DND-41 (cell line): ENCODE measurements at regions not wholly inside any gene's neighbourhood (a gene's known extent, or its start where the extent isn't known, plus 50 kb on each side); places are given as distances from the start of the nearest gene placed in this dataset.

Source experiments
- EZH2 ChIP-seq: IDR thresholded peaks from 3 replicates; pipeline ENCODE4 v1.6.1; 2012; ENCODE audit warnings: borderline replicate concordance, low read depth, mild to moderate bottlenecking, moderate library complexity, low read length, inconsistent platforms; ENCODE audit not compliant: severe bottlenecking
- TF ChIP-seq, protein P1 (sequence below): IDR thresholded peaks from 2 replicates; pipeline ENCODE4 v1.5.1; 2012; ENCODE audit warnings: borderline replicate concordance, low read length, moderate library complexity, mild to moderate bottlenecking; ENCODE audit not compliant: poor library complexity, severe bottlenecking; ENCODE audit errors: extremely low read depth

GRCh38 chr5:112491257-112491656, 72.2 kb upstream of the EPB41L4A start:
- TF ChIP-seq, protein P1, sequence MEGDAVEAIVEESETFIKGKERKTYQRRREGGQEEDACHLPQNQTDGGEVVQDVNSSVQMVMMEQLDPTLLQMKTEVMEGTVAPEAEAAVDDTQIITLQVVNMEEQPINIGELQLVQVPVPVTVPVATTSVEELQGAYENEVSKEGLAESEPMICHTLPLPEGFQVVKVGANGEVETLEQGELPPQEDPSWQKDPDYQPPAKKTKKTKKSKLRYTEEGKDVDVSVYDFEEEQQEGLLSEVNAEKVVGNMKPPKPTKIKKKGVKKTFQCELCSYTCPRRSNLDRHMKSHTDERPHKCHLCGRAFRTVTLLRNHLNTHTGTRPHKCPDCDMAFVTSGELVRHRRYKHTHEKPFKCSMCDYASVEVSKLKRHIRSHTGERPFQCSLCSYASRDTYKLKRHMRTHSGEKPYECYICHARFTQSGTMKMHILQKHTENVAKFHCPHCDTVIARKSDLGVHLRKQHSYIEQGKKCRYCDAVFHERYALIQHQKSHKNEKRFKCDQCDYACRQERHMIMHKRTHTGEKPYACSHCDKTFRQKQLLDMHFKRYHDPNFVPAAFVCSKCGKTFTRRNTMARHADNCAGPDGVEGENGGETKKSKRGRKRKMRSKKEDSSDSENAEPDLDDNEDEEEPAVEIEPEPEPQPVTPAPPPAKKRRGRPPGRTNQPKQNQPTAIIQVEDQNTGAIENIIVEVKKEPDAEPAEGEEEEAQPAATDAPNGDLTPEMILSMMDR, result peak; percentile 50
- TF ChIP-seq EZH2, result no peak
